Osteoblast (primary cell): ENCODE measurements at regions not wholly inside any gene's neighbourhood (a gene's known extent, or its start where the extent isn't known, plus 50 kb on each side); places are given as distances from the start of the nearest gene placed in this dataset.

ENCODE experiments used
- DNase-seq: peaks from one replicate; pipeline ENCODE4 v3.0.0; 2011; ENCODE audit warnings: low spot score, mixed read lengths; ENCODE audit not compliant: insufficient read length; ENCODE audit errors: missing footprints
- H2AFZ ChIP-seq: 2 replicates; pipeline ENCODE4 v1.6.0; 2011; ENCODE audit warnings: mild to moderate bottlenecking, low read length
- H3K27ac ChIP-seq: 2 replicates; pipeline ENCODE4 v1.5.1; 2011; ENCODE audit warnings: mild to moderate bottlenecking, low read depth, low read length, moderate library complexity
- H3K27me3 ChIP-seq: 2 replicates; pipeline ENCODE4 v1.6.0; 2012; ENCODE audit warnings: mild to moderate bottlenecking, control low read depth, inconsistent platforms, low read length, moderate library complexity; ENCODE audit not compliant: insufficient read depth
- H3K36me3 ChIP-seq: 2 replicates; pipeline ENCODE4 v1.5.1; 2011; ENCODE audit warnings: mild to moderate bottlenecking, low read length, control low read depth, moderate library complexity; ENCODE audit not compliant: insufficient read depth
- H3K4me1 ChIP-seq: 2 replicates; pipeline ENCODE4 v1.5.1; 2011; ENCODE audit warnings: mild to moderate bottlenecking, low read length, control low read depth, moderate library complexity; ENCODE audit not compliant: insufficient read depth
- H3K4me2 ChIP-seq: 2 replicates; pipeline ENCODE4 v1.6.0; 2011; ENCODE audit warnings: mild to moderate bottlenecking, low read length; ENCODE audit not compliant: insufficient read depth
- H3K4me3 ChIP-seq: fragments of 200-600 bp; sonication (generic); 3 replicates; pipeline ENCODE4 v1.5.1; 2012; ENCODE audit warnings: mild to moderate bottlenecking, low read length, inconsistent platforms; ENCODE audit not compliant: insufficient read depth
- H3K79me2 ChIP-seq: 2 replicates; pipeline ENCODE4 v1.6.0; 2012; ENCODE audit warnings: mild to moderate bottlenecking, low read length, control low read depth, inconsistent platforms; ENCODE audit not compliant: insufficient read depth
- H3K9me3 ChIP-seq: 2 replicates; pipeline ENCODE4 v1.5.1; 2011; ENCODE audit warnings: low read depth, low read length, control low read depth
- H4K20me1 ChIP-seq: 2 replicates; pipeline ENCODE4 v1.6.0; 2012; ENCODE audit warnings: mild to moderate bottlenecking, low read length, control low read depth; ENCODE audit not compliant: insufficient read depth
- CTCF ChIP-seq: IDR thresholded peaks from 2 replicates; pipeline ENCODE4 v1.5.1; 2011; ENCODE audit warnings: mild to moderate bottlenecking, low read depth, low read length, moderate library complexity; ENCODE audit errors: extremely low read depth

- H3K27ac ChIP-seq: no peak overlapping the region
- no peak for TF ChIP-seq CTCF
- peaks cover 17% of the 10 kb centered on the region for H3K4me1 ChIP-seq
- DNase-seq: no peak
- H4K20me1 ChIP-seq: no peaks in the 10 kb centered on the region
- H3K9me3 ChIP-seq: no peaks in the 10 kb centered on the region
- H3K36me3 ChIP-seq: no peaks in the 10 kb centered on the region
- no peak overlapping the region for H3K4me3 ChIP-seq
- H3K4me2 ChIP-seq: no peak overlapping the region
- no peaks in the 10 kb centered on the region for H3K79me2 ChIP-seq
- H2AFZ ChIP-seq: no peak overlapping the region
- H3K27me3 ChIP-seq: no peaks in the 10 kb centered on the region
These were observed 489.3 kb downstream of the SIPA1L2 start for GRCh38 chr1:232140419-232141166.

GRCh38 chr1:232139444-232139843, 490.5 kb downstream of the SIPA1L2 start:
- H3K4me3 ChIP-seq: no peak overlapping the region
- no peaks in the 10 kb centered on the region for H3K79me2 ChIP-seq
- no peak overlapping the region for H2AFZ ChIP-seq
- no peaks in the 10 kb centered on the region for H3K27me3 ChIP-seq
- H3K36me3 ChIP-seq: no peaks in the 10 kb centered on the region
- H4K20me1 ChIP-seq: no peaks in the 10 kb centered on the region
- DNase-seq: no peak
- no peak overlapping the region for H3K4me2 ChIP-seq
- TF ChIP-seq CTCF: no peak
- H3K9me3 ChIP-seq: no peaks in the 10 kb centered on the region
- no peak overlapping the region for H3K27ac ChIP-seq
- H3K4me1 ChIP-seq: peaks cover 17% of the 10 kb centered on the region

- TF ChIP-seq CTCF: no peak
- Histone ChIP-seq H3K27me3 (no peaks in the 10 kb centered on the region), H3K27ac (no peak overlapping the region), H3K4me3 (no peak overlapping the region), H3K36me3 (no peaks in the 10 kb centered on the region), H3K9me3 (no peaks in the 10 kb centered on the region), H2AFZ (no peak overlapping the region), H3K4me1 (peaks cover 9% of the 10 kb centered on the region), H3K4me2 (no peak overlapping the region), H4K20me1 (no peaks in the 10 kb centered on the region), H3K79me2 (no peaks in the 10 kb centered on the region)
- DNase-seq: peak; percentile 0
These were observed 491.9 kb downstream of the SIPA1L2 start for GRCh38 chr1:232138044-232138443.

- no peak overlapping the region for H3K4me3 ChIP-seq
- no peaks in the 10 kb centered on the region for H3K36me3 ChIP-seq
- H3K4me2 ChIP-seq: no peak overlapping the region
- peaks cover under 1% of the 10 kb centered on the region for H3K4me1 ChIP-seq
- no peak overlapping the region for H2AFZ ChIP-seq
- H3K79me2 ChIP-seq: no peaks in the 10 kb centered on the region
- DNase-seq: no peak
- TF ChIP-seq CTCF: no peak
- H3K27ac ChIP-seq: no peak overlapping the region
- no peaks in the 10 kb centered on the region for H4K20me1 ChIP-seq
- H3K27me3 ChIP-seq: no peaks in the 10 kb centered on the region
- H3K9me3 ChIP-seq: no peaks in the 10 kb centered on the region
These were observed 492.9 kb downstream of the SIPA1L2 start for GRCh38 chr1:232137066-232137465.
